Cardiac septum (tissue), 1 donor: ENCODE measurements at regions not wholly inside any gene's neighbourhood (a gene's known extent, or its start where the extent isn't known, plus 50 kb on each side); places are given as distances from the start of the nearest gene placed in this dataset.

Experiments used
- DNase-seq: peaks from one replicate; pipeline ENCODE4 v3.0.0-alpha.2; 2020; ENCODE audit warnings: low spot score
- intact Hi-C: fragments of 100-400 bp; cut with DNase I; formaldehyde crosslinking; loops from one replicate; pipeline ENCODE4 v1.14.0; 2022
- donor health status: DM: no; HTN: no; CAD: no.

DNA sequence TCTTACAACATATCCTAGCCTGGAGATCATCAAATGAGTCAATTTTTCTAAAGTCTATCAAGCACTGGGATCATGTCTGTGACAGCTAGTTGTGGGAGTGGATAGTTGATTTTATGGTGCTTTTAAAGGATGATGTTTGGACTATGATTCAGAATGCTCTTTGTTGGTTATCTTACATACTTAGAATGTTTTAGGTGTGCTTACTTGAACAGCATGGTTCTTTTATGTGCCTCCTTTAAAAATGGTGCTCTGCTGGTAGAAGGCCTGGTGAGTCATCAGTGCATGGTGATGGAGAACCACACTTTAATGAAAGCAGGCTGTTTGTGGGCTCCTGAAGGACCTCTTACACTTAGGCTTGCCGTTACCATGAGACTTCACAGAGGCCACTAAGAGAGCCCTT, 682.7 kb upstream of the FANCL start:
- no peak for DNase-seq
- intact Hi-C loops = no loop called here

DNA sequence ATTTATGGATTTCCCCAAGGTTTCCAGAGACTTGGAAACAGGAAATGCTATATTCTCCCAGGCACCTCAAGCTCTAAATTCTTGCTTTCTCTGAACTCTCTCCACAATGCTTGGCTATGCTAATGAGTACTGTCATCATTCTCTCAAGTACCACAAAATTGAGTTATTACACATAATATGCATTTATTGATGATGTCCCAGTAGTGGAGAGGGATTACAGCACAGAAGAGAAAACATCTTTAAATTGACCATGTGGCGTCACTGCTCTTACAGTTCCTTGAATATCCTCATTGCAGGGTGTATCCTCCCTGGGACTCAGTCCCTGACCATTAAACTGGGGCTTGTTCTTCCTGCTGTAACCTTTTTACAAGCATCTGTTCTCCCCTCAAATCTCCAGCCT, 681.1 kb upstream of the FANCL start:
- intact Hi-C loops = no loop called here
- no peak for DNase-seq

DNA sequence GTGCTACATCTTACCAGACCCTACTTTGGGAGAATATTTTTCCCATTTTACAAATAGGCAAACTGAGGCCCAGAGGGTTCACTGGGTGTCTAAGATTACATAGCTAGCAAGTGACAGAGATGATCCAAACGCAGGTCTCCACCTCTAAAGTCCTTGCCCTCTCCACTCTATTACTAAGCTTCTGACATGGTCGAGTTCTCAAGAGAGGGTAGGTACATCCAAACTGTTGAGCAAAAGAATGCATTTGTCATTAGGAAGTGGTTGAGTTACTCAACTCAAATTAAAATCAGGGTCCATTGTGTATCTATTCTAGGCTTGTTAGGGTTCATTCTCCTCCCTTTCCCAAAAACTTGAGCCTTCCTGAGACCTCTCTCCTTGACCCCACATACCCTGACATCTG, 680.6 kb upstream of the FANCL start:
- no peak for DNase-seq
- intact Hi-C loops = no loop called here

- intact Hi-C loops = no loop called here
- no peak for DNase-seq
Observed at GRCh38 chr2:58920001-58920400, 678.9 kb upstream of the FANCL start.

- intact Hi-C loops = no loop called here
- no peak for DNase-seq
Observed at GRCh38 chr2:58919316-58919715, 678.2 kb upstream of the FANCL start.

GRCh38 chr2:58918141-58918540, 677.0 kb upstream of the FANCL start:
- DNase-seq = no peak
- intact Hi-C loops = no loop called here

- intact Hi-C loops = no loop called here
- no peak for DNase-seq
Observed at GRCh38 chr2:58917596-58917995, 676.5 kb upstream of the FANCL start.

GRCh38 chr2:58916063-58916462, 674.9 kb upstream of the FANCL start:
- no peak for DNase-seq
- intact Hi-C loops = no loop called here

DNA sequence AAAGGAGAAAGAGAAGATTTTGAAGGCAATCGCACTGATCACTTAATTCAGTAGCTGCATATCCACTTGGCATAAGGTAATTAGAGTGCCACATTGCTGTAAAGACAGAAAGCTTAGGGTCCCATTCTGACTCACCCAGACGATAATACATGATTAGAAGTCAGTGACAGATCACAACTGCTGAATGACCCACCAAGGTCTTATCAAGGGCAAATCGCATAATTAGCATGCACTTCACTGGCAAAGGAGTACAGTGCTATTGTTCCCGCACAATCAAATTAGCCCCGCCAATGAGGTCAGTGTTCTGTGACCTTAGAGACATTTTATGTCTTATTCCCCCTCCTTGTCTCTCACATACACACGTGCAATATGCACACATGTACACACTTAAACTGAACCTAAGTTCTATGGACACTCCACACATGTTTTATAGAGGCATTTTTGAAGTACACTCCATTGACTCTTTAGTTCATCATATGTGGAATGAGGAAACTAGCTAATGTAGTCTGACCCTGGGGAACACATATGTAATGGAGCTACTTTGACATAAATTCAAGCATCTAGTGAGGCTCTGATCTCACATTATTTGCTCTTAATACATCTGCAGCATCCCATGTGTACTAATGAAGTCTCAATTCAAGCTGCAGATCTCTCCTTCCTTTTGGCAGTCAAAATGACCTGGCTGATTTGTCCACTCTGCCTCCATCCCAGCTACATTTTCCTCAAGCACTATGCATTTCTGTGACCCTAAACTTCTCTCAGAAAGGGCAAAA, 673.8 kb upstream of the FANCL start:
- intact Hi-C loops = no loop called here
- no peak for DNase-seq

DNA sequence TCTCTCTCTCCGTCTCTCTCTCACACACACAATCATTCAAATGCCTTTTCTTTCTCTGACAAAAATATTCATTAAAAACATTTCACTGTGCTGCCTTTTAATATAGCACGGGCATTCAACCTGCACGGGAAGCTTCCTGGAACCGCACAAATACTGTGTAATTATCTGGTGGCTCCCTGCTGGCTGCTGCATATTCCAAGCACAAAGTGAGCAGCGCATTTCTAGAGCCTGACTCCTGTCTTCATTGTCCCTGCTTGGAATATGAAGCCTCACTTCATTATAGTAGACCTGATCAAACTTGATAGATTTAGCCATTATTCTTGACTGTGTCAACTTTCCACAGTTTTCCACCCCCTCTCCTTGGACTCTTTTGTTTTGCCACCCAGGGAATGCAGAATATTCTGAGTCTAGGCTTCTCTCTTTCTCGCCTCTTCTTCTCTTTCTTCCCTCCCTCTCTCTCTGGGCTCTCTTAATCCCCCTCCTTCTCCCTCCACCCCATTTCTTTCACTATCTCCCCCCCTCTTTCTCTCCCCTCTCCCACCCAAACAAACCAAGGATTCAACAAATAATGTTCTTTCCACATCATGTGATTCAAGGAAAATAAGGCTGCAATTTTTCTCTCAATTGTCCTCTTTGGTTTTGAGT, 672.1 kb upstream of the FANCL start:
- intact Hi-C loops = no loop called here
- DNase-seq = no peak

- intact Hi-C loops = no loop called here
- DNase-seq = no peak
Observed at GRCh38 chr2:58911877-58912276, 670.8 kb upstream of the FANCL start.

DNA sequence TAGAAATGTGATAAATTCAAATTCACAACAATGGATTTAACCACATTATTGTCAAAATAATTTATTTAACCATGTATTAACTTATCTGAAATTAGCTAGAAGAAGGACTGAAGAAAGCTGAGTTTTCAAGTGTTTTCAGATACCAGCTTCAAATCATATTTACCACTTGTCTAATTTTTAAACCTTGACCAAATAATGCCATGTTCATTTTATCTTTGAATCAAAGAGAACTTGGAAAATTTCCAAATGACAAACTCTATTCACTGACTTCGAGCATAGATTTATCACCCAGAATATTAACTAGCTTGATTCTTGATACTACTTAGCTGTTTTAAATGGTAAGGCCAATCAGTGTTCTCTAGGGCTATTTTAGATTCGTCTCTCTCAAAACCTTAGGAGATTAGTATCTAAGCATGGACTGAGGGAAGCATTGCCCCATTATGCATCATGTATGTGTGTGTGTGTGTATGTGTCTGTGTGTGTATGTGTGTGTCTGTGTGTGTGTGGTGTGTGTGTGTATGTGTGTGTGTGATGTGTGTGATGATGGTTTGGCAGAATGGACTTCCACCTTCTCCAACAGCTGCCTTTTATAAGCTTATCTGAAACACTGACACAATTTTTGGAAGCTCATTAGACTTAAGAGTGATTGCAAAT, 667.5 kb upstream of the FANCL start:
- intact Hi-C loops = no loop called here
- no peak for DNase-seq

- intact Hi-C loops = no loop called here
- no peak for DNase-seq
Observed at GRCh38 chr2:58907644-58908043, 666.5 kb upstream of the FANCL start.

GRCh38 chr2:58906081-58906645, 665.0 kb upstream of the FANCL start:
- intact Hi-C loops = no loop called here
- DNase-seq = no peak

- DNase-seq = no peak
- intact Hi-C loops = no loop called here
Observed at GRCh38 chr2:58904095-58904494, 663.0 kb upstream of the FANCL start.

DNA sequence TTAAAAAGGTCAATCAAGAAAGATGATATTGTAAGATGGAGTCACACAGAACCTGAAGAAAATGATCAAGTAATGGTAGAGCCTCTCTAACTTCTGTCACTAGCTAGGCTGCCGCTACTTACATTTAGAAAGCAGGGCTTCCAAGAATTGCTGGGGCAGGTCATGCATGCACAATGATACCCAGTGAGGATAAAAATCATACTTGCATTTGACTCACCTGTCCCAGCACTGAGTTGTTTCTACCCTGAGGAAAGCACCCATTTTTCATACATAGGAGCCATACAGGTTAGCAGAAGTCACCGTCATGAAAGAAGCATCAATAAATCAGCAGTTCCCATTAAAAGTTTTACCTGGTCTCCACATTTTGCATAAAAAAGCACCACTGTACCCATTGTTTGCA, 662.3 kb upstream of the FANCL start:
- intact Hi-C loops = no loop called here
- DNase-seq = no peak

DNA sequence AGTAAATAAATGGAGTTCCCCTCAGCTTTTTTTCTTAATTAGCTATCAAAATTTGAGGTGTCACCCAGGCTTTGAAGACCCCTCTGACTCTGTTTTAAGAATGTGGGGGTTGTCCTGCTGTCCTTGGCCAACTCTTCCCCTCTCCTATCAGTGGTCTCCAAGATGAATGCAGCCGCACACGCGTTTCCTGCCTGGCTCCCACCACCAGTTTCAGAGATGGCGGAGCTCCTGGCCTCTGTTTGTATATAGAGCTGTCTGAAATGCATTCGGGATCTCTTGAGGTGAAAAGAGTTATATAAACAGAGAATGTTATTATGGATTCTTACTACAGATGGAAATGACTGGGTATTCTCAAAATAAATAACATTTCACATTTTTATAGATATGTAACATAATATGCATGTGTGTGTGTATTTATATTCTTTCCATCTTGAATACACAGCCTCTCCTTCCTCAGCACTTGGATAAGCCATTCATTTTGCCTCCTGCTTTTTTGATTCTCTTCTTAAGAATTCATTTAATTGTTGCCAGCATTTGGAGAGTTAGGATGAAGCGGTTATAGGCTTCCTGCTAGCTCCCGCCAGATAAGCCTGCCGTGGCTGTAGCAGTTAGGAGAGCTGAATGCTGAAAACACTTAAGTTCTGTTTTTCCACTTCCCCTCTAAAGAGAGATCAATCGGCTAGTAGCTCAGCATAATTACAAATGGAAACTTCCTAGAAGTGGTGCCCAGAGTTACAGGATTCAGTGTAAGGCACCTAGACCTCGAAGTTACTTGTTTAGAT, 659.3 kb upstream of the FANCL start:
- no peak for DNase-seq
- intact Hi-C loops = no loop called here

DNA sequence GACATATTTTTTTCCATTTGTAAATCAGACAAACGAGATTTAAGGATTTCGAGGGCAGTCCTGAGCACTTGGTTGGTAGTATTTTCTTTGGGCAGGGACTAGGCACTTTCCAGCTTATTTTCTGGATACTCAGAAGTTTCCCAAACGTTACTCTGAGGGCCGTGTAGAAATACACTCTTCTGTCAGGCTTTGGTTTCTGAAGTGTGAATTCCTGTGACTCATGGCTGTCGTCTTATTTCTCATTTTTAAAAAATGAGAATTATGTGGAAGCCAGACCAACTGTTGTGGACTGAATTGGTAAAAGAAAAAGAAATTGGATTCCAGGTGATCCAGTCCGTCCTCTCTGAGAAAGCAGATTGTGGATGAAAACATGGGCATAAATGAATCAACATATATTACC, 658.6 kb upstream of the FANCL start:
- intact Hi-C loops = loop anchor here (5.0 kb wide), 1 partner anchor 53 kb away; no protein-coding TSS in a partner anchor
- DNase-seq = no peak

GRCh38 chr2:58896638-58897037, 655.5 kb upstream of the FANCL start:
- intact Hi-C loops = loop anchor here (5.0 kb wide), 1 partner anchor 56 kb away; no protein-coding TSS in a partner anchor
- DNase-seq = no peak

DNA sequence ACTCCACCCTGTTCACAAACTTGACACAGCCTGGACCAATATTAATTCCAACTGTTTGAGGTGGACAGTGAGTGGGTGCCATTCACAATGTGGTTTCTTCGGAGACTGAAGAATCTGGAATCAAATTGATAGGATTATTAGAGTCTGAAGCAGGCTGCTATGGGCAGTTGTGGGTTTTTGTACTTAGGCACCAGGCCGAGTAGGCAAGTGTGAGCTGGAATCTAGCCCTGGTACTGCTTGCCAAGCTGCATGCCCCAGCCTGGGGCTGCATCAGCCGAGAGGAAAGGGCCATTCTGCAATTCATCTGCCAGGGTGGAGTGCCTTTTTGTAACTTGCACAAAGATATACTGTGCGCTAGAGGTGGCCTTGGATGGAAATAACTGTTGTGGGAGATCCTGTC, 654.7 kb upstream of the FANCL start:
- no peak for DNase-seq
- intact Hi-C loops = loop anchor here (5.0 kb wide), 1 partner anchor 56 kb away; no protein-coding TSS in a partner anchor
